HG03097 (cell line): ENCODE measurements at regions not wholly inside any gene's neighbourhood (a gene's known extent, or its start where the extent isn't known, plus 50 kb on each side); places are given as distances from the start of the nearest gene placed in this dataset.
"Not testable (repeated sequence)": the region's sequence is repeated elsewhere in the genome, so short reads cannot be mapped to it uniquely, and the experiment has no call there.

ENCODE experiments used
- ATAC-seq: cut with Tn5 transposase; IDR thresholded peaks from one replicate; pipeline ENCODE4 v1.9.1; 2021; ENCODE audit not compliant: unreplicated experiment, low FRiP score

- no peak for ATAC-seq
Measured at GRCh38 chr4:14334166-14334565, 668.1 kb upstream of the CPEB2 start.

- no peak for ATAC-seq
Measured at GRCh38 chr4:14335872-14336271, 666.4 kb upstream of the CPEB2 start.

GRCh38 chr4:14336656-14337055, 665.6 kb upstream of the CPEB2 start:
- no peak for ATAC-seq

DNA sequence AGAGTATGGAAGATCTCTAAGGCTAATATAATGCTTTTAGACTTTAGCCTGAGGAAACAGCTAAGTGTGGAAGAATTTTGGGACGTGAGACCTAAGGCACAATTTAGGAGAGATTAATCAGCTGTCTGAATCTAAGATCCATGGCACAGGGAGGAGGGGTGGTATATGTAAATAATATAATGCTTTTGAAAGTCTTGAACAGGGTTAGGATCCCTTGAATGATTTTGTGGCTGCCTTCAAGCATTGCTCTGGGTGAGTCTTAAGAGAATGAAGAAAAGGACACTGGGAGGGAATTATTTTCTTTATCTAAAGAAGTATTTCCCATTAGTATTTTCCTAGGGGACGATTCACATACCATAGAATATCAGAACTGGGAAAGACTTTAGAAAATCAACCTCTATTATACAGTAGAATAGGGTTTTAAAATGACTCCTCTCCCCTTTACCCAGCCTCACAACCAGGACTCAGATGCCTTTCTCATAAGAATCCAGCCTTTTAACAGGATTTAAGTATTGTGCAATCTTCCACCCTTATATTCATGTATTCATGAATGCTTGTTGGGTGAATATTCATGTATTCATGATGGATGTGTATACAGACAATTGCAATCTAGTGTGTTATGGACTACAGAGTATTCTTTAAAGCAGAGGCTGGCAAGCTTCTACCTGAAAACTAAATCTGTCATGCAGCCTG, 664.2 kb upstream of the CPEB2 start:
- no peak for ATAC-seq

DNA sequence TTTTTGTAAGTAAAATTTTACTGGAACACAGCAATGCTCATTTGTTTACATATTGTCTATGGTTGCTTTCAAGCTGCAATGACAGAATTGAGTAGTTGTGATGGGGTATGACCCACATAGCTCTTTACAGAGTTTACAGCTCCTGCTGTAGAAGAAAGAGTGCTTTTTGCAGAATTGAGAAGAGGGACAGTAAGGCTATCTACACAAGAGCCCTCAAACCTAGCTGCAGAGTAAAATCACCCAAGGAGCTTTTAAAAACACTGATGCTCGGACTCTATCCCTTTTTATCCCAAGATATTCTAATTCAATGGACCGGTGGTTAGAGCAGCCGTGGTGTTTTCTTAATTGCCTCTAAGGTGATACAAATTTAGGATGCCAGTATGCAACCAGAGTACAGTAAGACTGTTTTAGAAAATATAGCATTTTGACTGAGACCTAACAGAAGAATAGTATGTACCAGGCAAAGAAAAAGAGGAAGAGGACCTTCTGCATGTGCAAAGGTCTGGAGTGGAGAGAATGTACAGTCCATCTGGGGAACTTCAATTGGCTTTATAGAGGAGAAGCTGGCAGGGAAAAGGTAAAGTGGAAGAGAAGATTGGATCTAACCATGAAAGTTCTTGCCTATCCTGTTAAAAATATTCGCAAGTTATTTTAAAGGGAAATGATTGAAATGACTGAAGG, 663.6 kb upstream of the CPEB2 start:
- no peak for ATAC-seq

DNA sequence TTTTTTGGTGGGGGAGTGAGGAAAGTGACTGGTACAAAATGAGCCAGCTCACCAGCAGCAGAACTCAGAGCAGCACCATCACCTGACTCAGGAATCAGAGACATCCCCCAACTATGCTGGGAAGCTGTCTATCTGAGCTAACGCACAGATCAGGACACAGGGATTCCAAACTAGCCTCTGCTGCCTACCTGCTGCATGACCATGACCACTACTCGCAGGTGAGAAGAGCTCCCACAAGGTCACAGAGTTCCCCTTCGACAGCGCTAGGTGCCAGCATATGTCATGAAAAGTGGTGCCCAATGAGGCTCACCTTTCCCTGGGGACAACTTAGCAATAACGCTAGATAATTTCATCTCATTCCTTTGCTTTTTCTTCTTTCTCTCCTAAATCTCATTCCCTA, 662.6 kb upstream of the CPEB2 start:
- ATAC-seq = no peak

DNA sequence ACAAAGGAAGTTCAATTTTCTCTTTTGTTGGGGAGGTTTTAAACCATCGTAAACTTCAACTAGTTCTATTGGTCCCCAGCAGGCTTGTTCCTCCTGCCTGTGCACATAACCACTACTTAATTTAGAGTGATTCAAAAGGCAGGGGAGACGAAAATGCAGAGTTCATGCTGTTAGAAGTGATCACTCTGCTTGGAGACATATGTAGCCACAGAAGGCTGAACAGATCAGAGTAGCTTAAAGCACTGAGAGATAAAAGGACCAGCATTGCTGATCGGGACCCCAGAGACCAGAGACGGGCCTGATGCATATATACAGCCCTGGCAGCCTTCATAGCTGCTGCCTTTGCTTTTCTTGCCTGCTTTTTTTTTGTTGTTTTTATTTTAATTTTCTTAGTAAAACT, 662.0 kb upstream of the CPEB2 start:
- no peak for ATAC-seq

- no peak for ATAC-seq
Measured at GRCh38 chr4:14343961-14344360, 658.3 kb upstream of the CPEB2 start.

- no peak for ATAC-seq
Measured at GRCh38 chr4:14345356-14345775, 656.9 kb upstream of the CPEB2 start.

DNA sequence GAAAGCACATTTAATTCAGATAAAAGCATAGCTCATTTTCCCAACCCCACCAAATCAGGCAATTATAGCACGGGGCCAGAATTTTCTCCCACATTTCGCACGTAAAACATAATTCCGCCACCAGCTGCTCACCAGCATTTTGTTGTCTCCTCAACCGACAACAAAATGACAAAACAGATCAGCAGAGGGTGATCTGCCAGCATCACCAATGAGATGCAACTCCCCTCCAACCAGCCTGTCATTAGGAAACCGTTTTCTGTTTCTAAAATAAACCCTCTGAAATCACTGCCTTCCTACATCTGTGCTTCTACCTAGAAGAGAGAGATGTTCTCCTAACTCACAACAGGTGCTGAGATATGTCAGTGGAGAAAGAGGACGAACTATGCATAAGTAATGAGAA, 654.8 kb upstream of the CPEB2 start:
- ATAC-seq = no peak

GRCh38 chr4:14348506-14348905, 653.8 kb upstream of the CPEB2 start:
- ATAC-seq = no peak

GRCh38 chr4:14358544-14359160, 643.6 kb upstream of the CPEB2 start:
- ATAC-seq = not testable (repeated sequence)

- ATAC-seq = no peak
Measured at GRCh38 chr4:14359991-14360390, 642.3 kb upstream of the CPEB2 start.

- ATAC-seq = no peak
Measured at GRCh38 chr4:14361084-14361483, 641.2 kb upstream of the CPEB2 start.

- ATAC-seq = no peak
Measured at GRCh38 chr4:14362385-14362784, 639.9 kb upstream of the CPEB2 start.

GRCh38 chr4:14364953-14365536, 637.2 kb upstream of the CPEB2 start:
- ATAC-seq = no peak

- no peak for ATAC-seq
Measured at GRCh38 chr4:14368391-14368790, 633.9 kb upstream of the CPEB2 start.

GRCh38 chr4:14371131-14371530, 631.1 kb upstream of the CPEB2 start:
- no peak for ATAC-seq

- no peak for ATAC-seq
Measured at GRCh38 chr4:14375816-14376215, 626.5 kb upstream of the CPEB2 start.

DNA sequence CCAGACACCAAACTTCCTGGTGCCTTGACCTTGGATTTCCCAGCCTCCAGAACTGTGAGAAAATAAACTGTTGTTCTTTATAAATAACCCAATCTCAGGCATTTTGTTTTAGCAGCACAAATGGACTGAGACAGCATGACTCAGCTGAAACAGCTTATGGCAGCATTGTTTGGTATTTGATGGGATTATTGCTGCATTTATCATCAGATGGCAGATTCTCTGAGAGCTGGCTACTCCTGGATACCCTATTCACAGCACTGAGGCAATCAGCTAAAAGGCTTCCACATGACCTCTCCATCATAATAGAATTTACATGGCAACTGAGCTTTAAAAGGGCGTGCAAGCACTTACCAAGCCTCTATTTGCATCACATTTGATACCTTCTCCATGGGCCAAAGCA, 623.1 kb upstream of the CPEB2 start:
- no peak for ATAC-seq

DNA sequence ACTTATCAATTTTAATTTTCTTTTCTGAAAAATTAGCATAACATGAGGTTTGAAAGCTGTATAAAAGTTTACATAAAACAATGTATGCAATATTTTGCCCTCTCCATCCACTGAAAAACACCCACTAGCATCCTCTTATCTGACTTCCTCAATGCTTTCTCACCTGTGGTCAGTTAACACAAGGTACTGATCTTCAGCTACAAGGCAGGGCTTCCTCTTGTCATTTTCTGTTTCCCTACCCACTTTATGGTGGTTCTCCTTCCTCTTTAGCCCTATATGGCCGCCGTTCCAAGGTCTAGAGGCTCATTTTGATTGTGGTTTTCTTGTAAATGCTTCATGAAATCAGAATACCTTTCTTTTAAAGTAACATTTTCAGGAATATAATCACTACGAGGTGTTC, 618.6 kb upstream of the CPEB2 start:
- no peak for ATAC-seq

DNA sequence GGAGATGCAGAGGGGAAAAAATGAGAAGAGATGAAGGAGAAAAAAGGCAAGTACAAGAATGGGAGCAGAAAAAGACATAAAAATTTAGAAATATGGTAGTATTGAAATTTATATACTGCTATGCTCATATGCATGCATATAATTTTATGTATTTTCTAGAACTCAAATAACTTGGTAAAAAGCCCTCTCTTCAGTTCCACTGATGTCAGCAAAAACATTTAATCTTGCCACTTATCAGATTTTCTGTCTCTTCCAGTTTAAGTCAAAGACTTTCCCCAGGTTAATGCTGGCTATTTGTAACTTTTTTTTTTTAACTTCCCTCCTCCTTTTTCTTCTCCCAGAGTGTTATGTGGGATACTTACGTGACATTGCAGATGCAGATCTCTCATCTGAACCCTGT, 617.5 kb upstream of the CPEB2 start:
- ATAC-seq = no peak
